LNCAP (cell line): ENCODE measurements at regions not wholly inside any gene's neighbourhood (a gene's known extent, or its start where the extent isn't known, plus 50 kb on each side); places are given as distances from the start of the nearest gene placed in this dataset.

Source experiments
- TF ChIP-seq, protein P1 (sequence below): fragments of 450-650 bp; IDR thresholded peaks from 2 replicates; pipeline ENCODE4 v1.5.1; 2017; ENCODE audit warnings: mild to moderate bottlenecking

DNA sequence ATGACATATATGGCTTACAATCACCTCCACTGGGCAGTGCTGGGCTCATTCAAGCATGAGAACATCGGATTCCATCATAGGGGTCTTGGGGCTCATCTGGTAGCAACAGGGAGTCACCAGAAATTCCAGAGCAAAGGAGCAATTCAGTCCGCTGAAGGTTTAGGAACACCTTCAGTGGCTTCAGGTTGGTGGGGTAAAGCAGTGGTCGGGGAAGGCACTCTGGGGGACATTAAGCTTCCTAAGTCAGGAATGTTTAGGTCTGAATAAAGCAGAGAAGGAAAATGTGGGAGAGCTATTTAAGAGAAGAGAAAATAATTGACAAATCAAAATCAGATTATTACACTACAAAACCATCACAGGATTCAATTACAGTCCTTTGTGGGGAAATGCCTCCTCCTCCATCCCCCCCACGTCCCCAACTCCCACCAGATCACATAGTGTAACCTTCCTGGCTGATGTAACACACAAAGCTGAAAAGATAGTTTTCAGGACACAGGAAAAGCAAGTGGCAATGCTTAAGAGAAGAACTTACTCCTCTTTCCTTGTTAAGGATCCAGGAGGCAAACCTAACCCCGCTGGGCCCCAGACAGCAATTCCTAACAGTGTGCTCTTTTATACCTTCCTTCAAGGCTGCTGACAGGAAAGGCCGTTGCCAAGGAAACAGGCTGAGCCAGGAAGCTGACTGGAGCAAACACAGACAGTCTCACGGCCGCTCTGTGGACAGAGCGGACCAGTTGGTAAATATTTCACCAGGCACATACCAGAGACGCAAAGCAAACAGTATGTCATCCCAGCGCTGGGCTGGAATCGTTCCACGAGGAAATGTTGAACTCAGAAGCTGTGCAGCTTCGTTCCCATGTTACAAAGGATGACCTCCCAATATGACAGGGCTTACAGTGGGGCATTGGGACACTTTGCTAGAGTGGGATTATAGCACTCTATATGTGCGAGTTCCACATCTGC lies 57.5 kb upstream of the LMCD1 start:
- TF ChIP-seq, protein P1, sequence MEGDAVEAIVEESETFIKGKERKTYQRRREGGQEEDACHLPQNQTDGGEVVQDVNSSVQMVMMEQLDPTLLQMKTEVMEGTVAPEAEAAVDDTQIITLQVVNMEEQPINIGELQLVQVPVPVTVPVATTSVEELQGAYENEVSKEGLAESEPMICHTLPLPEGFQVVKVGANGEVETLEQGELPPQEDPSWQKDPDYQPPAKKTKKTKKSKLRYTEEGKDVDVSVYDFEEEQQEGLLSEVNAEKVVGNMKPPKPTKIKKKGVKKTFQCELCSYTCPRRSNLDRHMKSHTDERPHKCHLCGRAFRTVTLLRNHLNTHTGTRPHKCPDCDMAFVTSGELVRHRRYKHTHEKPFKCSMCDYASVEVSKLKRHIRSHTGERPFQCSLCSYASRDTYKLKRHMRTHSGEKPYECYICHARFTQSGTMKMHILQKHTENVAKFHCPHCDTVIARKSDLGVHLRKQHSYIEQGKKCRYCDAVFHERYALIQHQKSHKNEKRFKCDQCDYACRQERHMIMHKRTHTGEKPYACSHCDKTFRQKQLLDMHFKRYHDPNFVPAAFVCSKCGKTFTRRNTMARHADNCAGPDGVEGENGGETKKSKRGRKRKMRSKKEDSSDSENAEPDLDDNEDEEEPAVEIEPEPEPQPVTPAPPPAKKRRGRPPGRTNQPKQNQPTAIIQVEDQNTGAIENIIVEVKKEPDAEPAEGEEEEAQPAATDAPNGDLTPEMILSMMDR, result no peak

DNA sequence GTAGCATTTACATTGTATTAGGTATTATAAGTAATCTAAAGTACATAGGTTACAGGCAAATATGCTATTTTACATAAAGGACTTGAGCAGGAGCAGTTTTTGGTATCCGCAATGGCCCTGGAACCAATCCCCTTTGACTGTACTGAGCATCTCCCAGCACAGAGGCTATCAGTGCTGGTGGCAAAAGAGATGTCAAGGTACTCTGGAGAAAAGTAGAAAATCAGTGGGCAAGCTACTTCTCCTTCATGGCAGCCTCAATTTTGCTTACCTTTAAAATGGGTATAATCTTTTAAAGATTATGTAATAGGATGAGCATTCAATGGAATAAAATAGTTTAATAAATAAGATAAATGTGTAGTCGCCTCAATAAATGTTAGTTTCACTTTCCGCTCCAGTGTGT lies 56.7 kb upstream of the LMCD1 start:
- TF ChIP-seq, protein P1, result no peak

DNA sequence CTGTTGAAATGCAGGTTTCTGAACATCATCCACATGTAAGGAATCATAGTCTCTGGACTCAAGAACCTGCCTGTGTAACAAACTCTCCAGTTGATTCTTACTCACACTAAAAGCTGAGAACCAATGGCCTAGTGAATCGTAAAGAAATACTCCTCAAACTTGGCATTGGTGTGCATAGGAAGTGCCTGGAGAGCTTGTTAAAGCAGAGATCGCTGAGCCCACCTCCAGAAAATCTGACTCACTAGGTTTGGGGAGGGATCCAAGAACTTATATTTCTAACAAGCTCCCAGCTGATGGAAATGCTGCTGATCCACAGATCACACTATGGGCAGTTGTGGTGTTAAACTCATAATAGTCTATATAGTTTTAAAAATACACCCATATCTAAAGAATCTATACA lies 55.8 kb upstream of the LMCD1 start:
- TF ChIP-seq, protein P1, result no peak

DNA sequence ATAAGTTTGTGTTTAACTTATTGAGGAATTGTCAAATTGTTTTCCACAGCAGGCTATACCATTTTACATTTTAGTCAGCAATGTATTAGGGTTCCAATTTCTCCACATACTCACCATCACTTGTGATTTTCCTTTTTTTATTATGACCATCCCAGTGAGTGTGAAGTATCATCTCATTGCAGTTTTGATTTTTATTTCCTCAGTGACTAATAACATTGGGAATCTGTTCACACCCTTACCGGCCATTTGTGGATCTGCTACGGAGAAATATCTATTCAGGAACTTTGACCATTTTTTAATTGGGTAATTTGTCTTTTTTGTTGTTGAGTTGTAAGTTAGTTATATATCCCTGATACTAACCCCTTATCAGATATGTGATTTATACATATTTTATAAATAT lies 54.8 kb upstream of the LMCD1 start:
- TF ChIP-seq, protein P1, result no peak

DNA sequence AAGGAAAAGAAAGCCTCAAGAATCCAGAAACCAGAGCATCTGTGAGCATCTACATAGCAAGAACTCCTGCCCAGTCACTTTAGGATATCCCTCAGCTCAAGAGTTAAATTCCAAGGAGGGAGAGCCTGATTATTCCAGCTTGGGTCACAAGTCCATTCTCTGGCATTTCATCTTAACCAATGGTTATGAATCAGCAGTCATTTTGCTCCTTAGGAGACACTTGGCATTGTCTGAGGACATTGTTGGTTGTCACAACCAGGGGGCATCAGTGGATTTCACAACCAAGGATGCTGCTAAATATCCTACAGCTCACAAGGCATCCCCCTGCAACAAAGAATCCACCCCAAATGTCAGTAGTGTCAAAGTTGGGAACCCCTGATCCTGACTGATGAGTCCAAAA lies 51.0 kb upstream of the LMCD1 start:
- TF ChIP-seq, protein P1, result no peak

DNA sequence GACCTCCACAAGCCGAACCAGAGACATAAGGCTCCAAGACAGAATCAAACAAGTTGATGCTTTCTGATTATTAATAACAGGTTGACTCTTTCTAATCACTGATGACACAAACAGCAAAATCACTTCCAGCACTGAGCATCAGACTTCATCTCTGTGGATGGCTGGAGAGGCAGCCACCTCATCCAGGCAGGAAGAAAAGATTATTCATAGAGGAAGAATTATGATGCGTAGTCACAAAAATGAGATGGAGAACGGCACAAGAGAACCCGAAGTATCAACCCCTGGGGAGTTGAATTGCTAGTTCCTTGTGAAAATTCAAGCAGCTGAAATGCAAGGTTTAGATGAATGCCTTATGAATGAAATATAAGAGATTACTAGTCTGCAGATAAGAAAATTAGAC lies 49.9 kb upstream of the LMCD1 start:
- TF ChIP-seq, protein P1, result no peak
